Neural cell (in vitro differentiated cells): ENCODE measurements at regions not wholly inside any gene's neighbourhood (a gene's known extent, or its start where the extent isn't known, plus 50 kb on each side); places are given as distances from the start of the nearest gene placed in this dataset.

Experiments used
- H2AFZ ChIP-seq: fragments of 200-600, 300-800 bp; sonication (generic), shearing (Covaris generic); 2 replicates; pipeline ENCODE4 v1.6.0; 2014; ENCODE audit warnings: low read depth, mild to moderate bottlenecking, antibody characterized with exemption, low read length, moderate library complexity
- H3F3A ChIP-seq: fragments of 200-600 bp; shearing (Covaris generic); 2 replicates; pipeline ENCODE4 v1.6.1; 2016; ENCODE audit warnings: mild to moderate bottlenecking, moderate library complexity, mixed read lengths, antibody characterized with exemption, low read length; ENCODE audit not compliant: insufficient read depth, poor library complexity, severe bottlenecking
- H3K27ac ChIP-seq: fragments of 200-600, 300-800 bp; sonication (generic), shearing (Covaris generic); 2 replicates; pipeline ENCODE4 v1.5.1; 2014; ENCODE audit warnings: mild to moderate bottlenecking, low read length, moderate library complexity
- H3K27me3 ChIP-seq: fragments of 300-800, 200-600 bp; sonication (generic), shearing (Covaris generic); 2 replicates; pipeline ENCODE4 v1.6.0; 2014; ENCODE audit warnings: mild to moderate bottlenecking, low read depth, low read length, moderate library complexity; ENCODE audit not compliant: insufficient read depth
- H3K36me3 ChIP-seq: fragments of 300-800, 200-600 bp; sonication (generic), shearing (Covaris generic); 2 replicates; pipeline ENCODE4 v1.5.1; 2014; ENCODE audit warnings: mild to moderate bottlenecking, antibody characterized with exemption, low read length, moderate library complexity; ENCODE audit not compliant: insufficient read depth
- H3K4me2 ChIP-seq: fragments of 300-800, 200-600 bp; sonication (generic), shearing (Covaris generic); 2 replicates; pipeline ENCODE4 v1.6.0; 2014; ENCODE audit warnings: mild to moderate bottlenecking, low read length
- H3K4me3 ChIP-seq: fragments of 300-800, 200-600 bp; sonication (generic), shearing (Covaris generic); 2 replicates; pipeline ENCODE4 v1.5.1; 2014; ENCODE audit warnings: mild to moderate bottlenecking, low read length, moderate library complexity
- H3K79me2 ChIP-seq: fragments of 200-600 bp; shearing (Covaris generic); replicated peaks from 2 replicates; pipeline ENCODE4 v1.6.0; 2014; ENCODE audit warnings: mild to moderate bottlenecking, low read length, moderate library complexity; ENCODE audit not compliant: insufficient read depth
- H3K9ac ChIP-seq: fragments of 300-800, 200-600 bp; sonication (generic), shearing (Covaris generic); 2 replicates; pipeline ENCODE4 v1.6.1; 2016; ENCODE audit warnings: mild to moderate bottlenecking, low read length, mixed read lengths
- H3K9me2 ChIP-seq: fragments of 200-600 bp; shearing (Covaris generic); 2 replicates; pipeline ENCODE4 v1.6.1; 2016; ENCODE audit warnings: mild to moderate bottlenecking, low read length, mixed read lengths; ENCODE audit not compliant: insufficient read depth
- H3K9me3 ChIP-seq: fragments of 200-600, 300-800 bp; sonication (generic), shearing (Covaris generic); 2 replicates; pipeline ENCODE4 v1.6.1; 2016; ENCODE audit warnings: mild to moderate bottlenecking, mixed run types, low read length, moderate library complexity, mixed read lengths
- H4K20me1 ChIP-seq: fragments of 200-600 bp; shearing (Covaris generic); 2 replicates; pipeline ENCODE4 v1.6.1; 2016; ENCODE audit warnings: mild to moderate bottlenecking, mixed run types; ENCODE audit not compliant: insufficient read depth
- EP300 ChIP-seq: fragments of 450-650 bp; conservative IDR thresholded peaks from 2 replicates; pipeline ENCODE4 v1.6.1; 2014; ENCODE audit warnings: antibody characterized with exemption, mild to moderate bottlenecking, moderate library complexity; ENCODE audit not compliant: poor library complexity, severe bottlenecking
- EZH2 ChIP-seq: fragments of 200-600, 300-800 bp; shearing (Covaris generic), sonication (generic); IDR thresholded peaks from 2 replicates; pipeline ENCODE4 v1.6.1; 2014; ENCODE audit warnings: antibody characterized with exemption, low read length, borderline replicate concordance, mild to moderate bottlenecking; ENCODE audit not compliant: insufficient read depth, poor library complexity, severe bottlenecking
- MXI1 ChIP-seq: fragments of 450-650 bp; conservative IDR thresholded peaks from 2 replicates; pipeline ENCODE4 v1.6.1; 2014; ENCODE audit warnings: antibody characterized with exemption, mild to moderate bottlenecking; ENCODE audit not compliant: poor library complexity, severe bottlenecking
- POLR2AphosphoS5 ChIP-seq: IDR thresholded peaks from 2 replicates; pipeline ENCODE4 v1.6.1; 2012
- RAD21 ChIP-seq: fragments of 450-650 bp; conservative IDR thresholded peaks from 2 replicates; pipeline ENCODE4 v1.6.1; 2014; ENCODE audit warnings: antibody characterized with exemption, mild to moderate bottlenecking, moderate library complexity
- SMC3 ChIP-seq: fragments of 450-650 bp; conservative IDR thresholded peaks from 2 replicates; pipeline ENCODE4 v1.6.1; 2014; ENCODE audit warnings: antibody characterized with exemption, mild to moderate bottlenecking, moderate library complexity; ENCODE audit not compliant: poor library complexity
- TAF1 ChIP-seq: IDR thresholded peaks from 2 replicates; pipeline ENCODE4 v1.6.1; 2012; ENCODE audit warnings: low read depth
- TF ChIP-seq, protein P1 (sequence below): fragments of 450-650 bp; IDR thresholded peaks from 2 replicates; pipeline ENCODE4 v1.5.1; 2014; ENCODE audit warnings: antibody characterized with exemption, mild to moderate bottlenecking, moderate library complexity; ENCODE audit not compliant: poor library complexity, severe bottlenecking
- TF ChIP-seq, protein P2 (sequence below): IDR thresholded peaks from 2 replicates; pipeline ENCODE4 v1.6.1; 2012; ENCODE audit warnings: borderline replicate concordance

DNA sequence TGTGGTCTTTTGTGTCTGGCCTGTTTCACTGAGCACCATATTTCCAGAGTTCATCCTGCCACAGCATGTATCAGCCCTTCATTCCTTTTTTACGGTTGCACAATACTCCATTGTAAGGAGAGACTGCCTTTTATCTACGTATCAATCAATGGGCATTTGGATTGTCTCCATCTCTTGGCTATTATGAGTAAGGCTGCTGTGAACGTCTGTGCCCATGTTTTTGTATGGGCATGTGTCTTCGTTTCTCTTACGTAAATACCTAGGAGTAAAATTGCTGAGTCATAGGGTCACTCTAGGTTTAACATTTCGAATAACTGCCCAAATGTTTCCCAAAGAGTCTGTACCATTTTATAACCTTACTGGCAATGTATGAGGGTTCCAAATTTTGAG is 202.8 kb upstream of the FOXF1 start:
- no peaks in the 10 kb centered on the region for H3K9me2 ChIP-seq
- no peaks in the 10 kb centered on the region for H3K36me3 ChIP-seq
- no peak overlapping the region for H3K4me3 ChIP-seq
- no peaks in the 10 kb centered on the region for H3K9me3 ChIP-seq
- no peaks in the 10 kb centered on the region for H3K79me2 ChIP-seq
- H4K20me1 ChIP-seq = no peaks in the 10 kb centered on the region
- TF ChIP-seq RAD21 = no peak
- TF ChIP-seq, protein P1, sequence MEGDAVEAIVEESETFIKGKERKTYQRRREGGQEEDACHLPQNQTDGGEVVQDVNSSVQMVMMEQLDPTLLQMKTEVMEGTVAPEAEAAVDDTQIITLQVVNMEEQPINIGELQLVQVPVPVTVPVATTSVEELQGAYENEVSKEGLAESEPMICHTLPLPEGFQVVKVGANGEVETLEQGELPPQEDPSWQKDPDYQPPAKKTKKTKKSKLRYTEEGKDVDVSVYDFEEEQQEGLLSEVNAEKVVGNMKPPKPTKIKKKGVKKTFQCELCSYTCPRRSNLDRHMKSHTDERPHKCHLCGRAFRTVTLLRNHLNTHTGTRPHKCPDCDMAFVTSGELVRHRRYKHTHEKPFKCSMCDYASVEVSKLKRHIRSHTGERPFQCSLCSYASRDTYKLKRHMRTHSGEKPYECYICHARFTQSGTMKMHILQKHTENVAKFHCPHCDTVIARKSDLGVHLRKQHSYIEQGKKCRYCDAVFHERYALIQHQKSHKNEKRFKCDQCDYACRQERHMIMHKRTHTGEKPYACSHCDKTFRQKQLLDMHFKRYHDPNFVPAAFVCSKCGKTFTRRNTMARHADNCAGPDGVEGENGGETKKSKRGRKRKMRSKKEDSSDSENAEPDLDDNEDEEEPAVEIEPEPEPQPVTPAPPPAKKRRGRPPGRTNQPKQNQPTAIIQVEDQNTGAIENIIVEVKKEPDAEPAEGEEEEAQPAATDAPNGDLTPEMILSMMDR = no peak
- TF ChIP-seq EZH2 = no peak
- no peak for TF ChIP-seq SMC3
- TF ChIP-seq MXI1 = no peak
- no peak for TF ChIP-seq EP300
- TF ChIP-seq POLR2AphosphoS5 = no peak
- TF ChIP-seq TAF1 = no peak
- TF ChIP-seq, protein P2, sequence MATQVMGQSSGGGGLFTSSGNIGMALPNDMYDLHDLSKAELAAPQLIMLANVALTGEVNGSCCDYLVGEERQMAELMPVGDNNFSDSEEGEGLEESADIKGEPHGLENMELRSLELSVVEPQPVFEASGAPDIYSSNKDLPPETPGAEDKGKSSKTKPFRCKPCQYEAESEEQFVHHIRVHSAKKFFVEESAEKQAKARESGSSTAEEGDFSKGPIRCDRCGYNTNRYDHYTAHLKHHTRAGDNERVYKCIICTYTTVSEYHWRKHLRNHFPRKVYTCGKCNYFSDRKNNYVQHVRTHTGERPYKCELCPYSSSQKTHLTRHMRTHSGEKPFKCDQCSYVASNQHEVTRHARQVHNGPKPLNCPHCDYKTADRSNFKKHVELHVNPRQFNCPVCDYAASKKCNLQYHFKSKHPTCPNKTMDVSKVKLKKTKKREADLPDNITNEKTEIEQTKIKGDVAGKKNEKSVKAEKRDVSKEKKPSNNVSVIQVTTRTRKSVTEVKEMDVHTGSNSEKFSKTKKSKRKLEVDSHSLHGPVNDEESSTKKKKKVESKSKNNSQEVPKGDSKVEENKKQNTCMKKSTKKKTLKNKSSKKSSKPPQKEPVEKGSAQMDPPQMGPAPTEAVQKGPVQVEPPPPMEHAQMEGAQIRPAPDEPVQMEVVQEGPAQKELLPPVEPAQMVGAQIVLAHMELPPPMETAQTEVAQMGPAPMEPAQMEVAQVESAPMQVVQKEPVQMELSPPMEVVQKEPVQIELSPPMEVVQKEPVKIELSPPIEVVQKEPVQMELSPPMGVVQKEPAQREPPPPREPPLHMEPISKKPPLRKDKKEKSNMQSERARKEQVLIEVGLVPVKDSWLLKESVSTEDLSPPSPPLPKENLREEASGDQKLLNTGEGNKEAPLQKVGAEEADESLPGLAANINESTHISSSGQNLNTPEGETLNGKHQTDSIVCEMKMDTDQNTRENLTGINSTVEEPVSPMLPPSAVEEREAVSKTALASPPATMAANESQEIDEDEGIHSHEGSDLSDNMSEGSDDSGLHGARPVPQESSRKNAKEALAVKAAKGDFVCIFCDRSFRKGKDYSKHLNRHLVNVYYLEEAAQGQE = no peak
- H2AFZ ChIP-seq = no peak overlapping the region
- no peak overlapping the region for H3K27ac ChIP-seq
- H3K4me2 ChIP-seq = no peak overlapping the region
- H3F3A ChIP-seq = no peaks in the 10 kb centered on the region
- H3K27me3 ChIP-seq = no peaks in the 10 kb centered on the region
- H3K9ac ChIP-seq = no peak overlapping the region

DNA sequence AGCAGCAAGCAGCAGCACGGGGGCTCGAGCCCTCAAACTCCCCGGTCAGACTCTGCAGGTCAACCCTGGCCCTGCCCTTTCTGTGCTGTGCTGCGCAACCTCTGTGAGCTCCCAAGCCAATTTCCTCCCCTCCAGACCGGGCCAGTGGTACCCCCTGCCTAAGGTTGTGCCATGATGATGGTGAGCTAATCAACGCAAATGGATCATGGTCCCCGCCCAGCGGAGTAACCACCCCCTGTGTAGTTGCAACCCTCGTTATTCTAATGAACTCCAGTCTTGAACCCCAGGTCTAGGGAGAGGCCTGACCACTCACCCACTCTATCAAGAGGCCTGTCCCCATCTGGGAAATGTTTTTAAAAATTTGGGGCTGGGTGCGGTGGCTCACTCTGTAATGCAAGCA is 201.8 kb upstream of the FOXF1 start:
- H3K9me3 ChIP-seq = no peaks in the 10 kb centered on the region
- no peaks in the 10 kb centered on the region for H3K9me2 ChIP-seq
- no peak overlapping the region for H3K9ac ChIP-seq
- H3K79me2 ChIP-seq = no peaks in the 10 kb centered on the region
- no peaks in the 10 kb centered on the region for H4K20me1 ChIP-seq
- no peak for TF ChIP-seq SMC3
- TF ChIP-seq, protein P1 = no peak
- no peak for TF ChIP-seq RAD21
- no peak for TF ChIP-seq POLR2AphosphoS5
- TF ChIP-seq MXI1 = no peak
- no peak for TF ChIP-seq TAF1
- no peak for TF ChIP-seq EP300
- H3K27ac ChIP-seq = no peak overlapping the region
- H2AFZ ChIP-seq = no peak overlapping the region
- H3K36me3 ChIP-seq = no peaks in the 10 kb centered on the region
- H3K27me3 ChIP-seq = no peaks in the 10 kb centered on the region
- H3F3A ChIP-seq = no peaks in the 10 kb centered on the region
- H3K4me2 ChIP-seq = no peak overlapping the region
- H3K4me3 ChIP-seq = no peak overlapping the region
